SK-N-SH treated with all-trans-retinoic acid at 6 μM for 48 hours (cell line): ENCODE measurements at regions not wholly inside any gene's neighbourhood (a gene's known extent, or its start where the extent isn't known, plus 50 kb on each side); places are given as distances from the start of the nearest gene placed in this dataset.

ENCODE experiments used
- PPARA ChIP-seq: fragments of 250-450 bp; sonication (Bioruptor Pico); IDR thresholded peaks from 2 replicates; pipeline ENCODE4 v1.5.0; 2020; ENCODE audit warnings: mild to moderate bottlenecking, borderline replicate concordance
- ZNF70 ChIP-seq: fragments of 450-650 bp; formaldehyde crosslinking; IDR thresholded peaks from 2 replicates; pipeline ENCODE4 v1.5.0; 2020; ENCODE audit warnings: mild to moderate bottlenecking, moderate library complexity

- no peak for TF ChIP-seq ZNF70 (CRISPR knock-in tag)
- no peak for TF ChIP-seq PPARA (CRISPR knock-in tag)
Observed at GRCh38 chr5:116989995-116990394, 415.4 kb upstream of the SEMA6A start.
